H1 (cell line): ENCODE measurements at regions not wholly inside any gene's neighbourhood (a gene's known extent, or its start where the extent isn't known, plus 50 kb on each side); places are given as distances from the start of the nearest gene placed in this dataset.

Experiments used
- CTCF ChIA-PET: fragments of 300-600 bp; sonication (Branson Sonifier 250); formaldehyde crosslinking; loops from one replicate; lab custom pipeline; 2021; ENCODE audit not compliant: partially characterized antibody; lab: Charles Lee
- POLR2A ChIA-PET: fragments of 300-600 bp; sonication (Branson Sonifier 250); formaldehyde crosslinking; loops from one replicate; lab custom pipeline; 2021; ENCODE audit warnings: inconsistent platforms; ENCODE audit not compliant: partially characterized antibody; lab: Charles Lee
- DNase-seq, 2 experiments: peaks; one replicate each; pipeline versions ENCODE4 v3.0.0 to v3.0.0-alpha.2; 2010 to 2022; ENCODE audit warnings: low spot score in 2 of 2, low read depth in 1 of 2, mixed read lengths in 1 of 2
- FAIRE-seq: peaks from 2 replicates; lab custom pipeline; 2011; peaks lifted over from hg19 to GRCh38; lab: Jason Lieb, UNC
- H2AFZ ChIP-seq: 2 replicates; pipeline ENCODE4 v1.8.1; 2012; ENCODE audit warnings: low read length, inconsistent platforms
- H2AK5ac ChIP-seq: 2 replicates; pipeline ENCODE4 v1.6.1; 2013; ENCODE audit warnings: low read depth, low read length
- H2BK120ac ChIP-seq: replicated peaks from 2 replicates; pipeline ENCODE3; 2013; ENCODE audit warnings: low read depth, low read length, inconsistent platforms
- H2BK12ac ChIP-seq: 2 replicates; pipeline ENCODE4 v1.6.1; 2013; ENCODE audit warnings: low read depth, low read length
- H2BK15ac ChIP-seq: 2 replicates; pipeline ENCODE4 v1.6.1; 2013; ENCODE audit warnings: low read length
- H2BK20ac ChIP-seq: 2 replicates; pipeline ENCODE4 v1.6.1; 2013; ENCODE audit warnings: low read length
- H2BK5ac ChIP-seq: 2 replicates; pipeline ENCODE4 v1.6.1; 2013; ENCODE audit warnings: low read depth, low read length
- H3K14ac ChIP-seq: 2 replicates; pipeline ENCODE4 v1.6.1; 2013; ENCODE audit warnings: inconsistent platforms; ENCODE audit not compliant: insufficient read length
- H3K18ac ChIP-seq: 2 replicates; pipeline ENCODE4 v1.6.1; 2013; ENCODE audit warnings: low read length; ENCODE audit errors: extremely low read depth
- H3K23ac ChIP-seq: 2 replicates; pipeline ENCODE4 v1.6.1; 2013; ENCODE audit warnings: inconsistent platforms; ENCODE audit not compliant: insufficient read length
- H3K23me2 ChIP-seq: 2 replicates; pipeline ENCODE4 v1.6.1; 2013; ENCODE audit warnings: low read depth, low read length
- H3K27ac ChIP-seq: 2 replicates; pipeline ENCODE4 v1.6.1; 2011; ENCODE audit warnings: low read depth, low read length, inconsistent platforms
- H3K27me3 ChIP-seq, 4 experiments: replicated peaks in 1 of 4; 1 replicate in 1 of 4; 2 replicates in 3 of 4; pipeline versions ENCODE4 v1.6.1 to v1.8.1; 2011 to 2013; ENCODE audit warnings: low read length in 3 of 4, mild to moderate bottlenecking in 3 of 4, inconsistent platforms in 2 of 4, mixed read lengths in 2 of 4, moderate library complexity in 1 of 4; ENCODE audit not compliant: control insufficient read depth in 3 of 4, insufficient read depth in 3 of 4; ENCODE audit errors: extremely low read depth in 1 of 4
- H3K36me3 ChIP-seq, 4 experiments: 2 replicates each; pipeline versions ENCODE4 v1.6.1 to v1.8.1; 2011 to 2013; ENCODE audit warnings: mild to moderate bottlenecking in 4 of 4, low read length in 3 of 4, moderate library complexity in 2 of 4, control low read depth in 1 of 4, inconsistent platforms in 1 of 4; ENCODE audit not compliant: insufficient read depth in 4 of 4, control insufficient read depth in 2 of 4
- H3K4ac ChIP-seq: replicated peaks from 2 replicates; pipeline ENCODE3; 2013; ENCODE audit warnings: low read length, low read depth, mixed read lengths, inconsistent platforms; ENCODE audit not compliant: insufficient read length
- H3K4me1 ChIP-seq, 4 experiments: replicated peaks in 1 of 4; 1 replicate in 1 of 4; 2 replicates in 3 of 4; pipeline versions ENCODE4 v1.6.1 to v1.8.1; 2011 to 2013; ENCODE audit warnings: low read length in 3 of 4, inconsistent platforms in 2 of 4, mixed read lengths in 1 of 4; ENCODE audit not compliant: insufficient read depth in 4 of 4, control insufficient read depth in 3 of 4
- H3K4me2 ChIP-seq, 2 experiments: 2 replicates each; pipeline versions ENCODE4 v1.6.1 to v1.8.1; 2011 to 2013; ENCODE audit warnings: low read depth in 2 of 2, low read length in 2 of 2, control low read depth in 1 of 2, inconsistent platforms in 1 of 2, mild to moderate bottlenecking in 1 of 2; ENCODE audit not compliant: insufficient read depth in 1 of 2
- H3K4me3 ChIP-seq, 4 experiments: fragments of 200-600, 300-600 bp in 1 of 4; sonication (generic), shearing (Covaris generic), sonication (Bioruptor Twin) in 1 of 4; 2 replicates each; pipeline versions ENCODE4 v1.5.1 to v1.8.1; 2011 to 2016; ENCODE audit warnings: low read length in 4 of 4, low read depth in 3 of 4, control low read depth in 2 of 4, inconsistent platforms in 2 of 4, mild to moderate bottlenecking in 2 of 4, mixed read lengths in 1 of 4, moderate library complexity in 1 of 4; ENCODE audit not compliant: insufficient read depth in 2 of 4; ENCODE audit errors: extremely low read depth in 1 of 4
- H3K56ac ChIP-seq: replicated peaks from 2 replicates; pipeline ENCODE3; 2013; ENCODE audit warnings: low read depth, mild to moderate bottlenecking, mixed read lengths, low read length, inconsistent platforms; ENCODE audit not compliant: insufficient read length
- H3K79me1 ChIP-seq: 2 replicates; pipeline ENCODE4 v1.6.1; 2013; ENCODE audit warnings: low read depth, low read length, control low read depth
- H3K79me2 ChIP-seq, 2 experiments: 2 replicates each; pipeline versions ENCODE4 v1.6.1 to v1.8.1; 2012 to 2013; ENCODE audit warnings: low read length in 2 of 2, mild to moderate bottlenecking in 2 of 2, inconsistent platforms in 1 of 2; ENCODE audit not compliant: insufficient read depth in 2 of 2, control insufficient read depth in 1 of 2
- H3K9ac ChIP-seq, 4 experiments: replicated peaks in 1 of 4; 1 replicate in 1 of 4; 2 replicates in 3 of 4; pipeline versions ENCODE4 v1.6.1 to v1.8.1; 2011 to 2013; ENCODE audit warnings: low read depth in 3 of 4, low read length in 3 of 4, control low read depth in 2 of 4, mild to moderate bottlenecking in 2 of 4, moderate library complexity in 2 of 4, inconsistent platforms in 1 of 4; ENCODE audit errors: extremely low read depth in 1 of 4
- H3K9me3 ChIP-seq, 2 experiments: 2 replicates each; pipeline versions ENCODE4 v1.6.1 to v1.8.1; 2012 to 2013; ENCODE audit warnings: mild to moderate bottlenecking in 2 of 2, moderate library complexity in 2 of 2, control low read depth in 1 of 2, inconsistent platforms in 1 of 2, low read depth in 1 of 2, low read length in 1 of 2, mixed read lengths in 1 of 2; ENCODE audit not compliant: insufficient read depth in 2 of 2
- H4K20me1 ChIP-seq, 2 experiments: replicated peaks in 1 of 2; 2 replicates each; pipeline versions ENCODE3 to v1.8.1; 2011 to 2013; ENCODE audit warnings: inconsistent platforms in 2 of 2, low read length in 2 of 2, mild to moderate bottlenecking in 1 of 2; ENCODE audit not compliant: insufficient read depth in 2 of 2, control insufficient read depth in 1 of 2
- H4K5ac ChIP-seq: 2 replicates; pipeline ENCODE4 v1.6.1; 2013; ENCODE audit warnings: low read length, low read depth, mixed read lengths, inconsistent platforms; ENCODE audit not compliant: insufficient read length
- H4K8ac ChIP-seq: 2 replicates; pipeline ENCODE4 v1.8.0; 2013; ENCODE audit warnings: mild to moderate bottlenecking, moderate library complexity, low read length, inconsistent platforms; ENCODE audit not compliant: insufficient read depth; ENCODE audit errors: extremely low read depth
- H4K91ac ChIP-seq: replicated peaks from 2 replicates; pipeline ENCODE3; 2013; ENCODE audit warnings: low read length, mixed read lengths, inconsistent platforms; ENCODE audit not compliant: insufficient read length
- ATF3 ChIP-seq: IDR thresholded peaks from 2 replicates; pipeline ENCODE4 v1.6.1; 2011; ENCODE audit warnings: low read depth, mild to moderate bottlenecking, low read length; ENCODE audit not compliant: insufficient read depth
- BCL11A ChIP-seq, 2 experiments: IDR thresholded peaks; one replicate each; pipeline ENCODE4 v1.6.1; 2011; ENCODE audit warnings: low read depth in 2 of 2, low read length in 2 of 2, mild to moderate bottlenecking in 2 of 2
- CREB1 ChIP-seq: IDR thresholded peaks from 2 replicates; pipeline ENCODE4 v1.6.1; 2012; ENCODE audit warnings: inconsistent platforms
- EGR1 ChIP-seq: IDR thresholded peaks from 2 replicates; pipeline ENCODE4 v1.6.1; 2011; ENCODE audit warnings: low read depth, low read length, borderline replicate concordance
- FOSL1 ChIP-seq: IDR thresholded peaks from 2 replicates; pipeline ENCODE4 v1.6.1; 2011; ENCODE audit warnings: mild to moderate bottlenecking, low read depth, low read length, moderate library complexity; ENCODE audit not compliant: insufficient read depth
- GTF2F1 ChIP-seq: IDR thresholded peaks from 2 replicates; pipeline ENCODE4 v1.6.1; 2012; ENCODE audit warnings: low read depth, low read length, improper control_type of control experiment, borderline replicate concordance
- HDAC6 ChIP-seq: IDR thresholded peaks from one replicate; pipeline ENCODE4 v1.7.1; 2012; ENCODE audit warnings: low read depth, mild to moderate bottlenecking, inconsistent platforms, low read length, moderate library complexity
- JUN ChIP-seq: IDR thresholded peaks from 2 replicates; pipeline ENCODE4 v1.6.1; 2011; ENCODE audit warnings: low read depth, mild to moderate bottlenecking, improper control_type of control experiment, low read length
- KDM1A ChIP-seq: fragments of 200-600, 300-600 bp; sonication (generic); IDR thresholded peaks from 2 replicates; pipeline ENCODE4 v1.7.1; 2016; ENCODE audit warnings: mild to moderate bottlenecking, low read length, borderline replicate concordance
- RAD21 ChIP-seq, 2 experiments: IDR thresholded peaks in 1 of 2; conservative IDR thresholded peaks in 1 of 2; 2 replicates each; pipeline ENCODE4 v1.6.1; 2011; ENCODE audit warnings: low read depth in 2 of 2, low read length in 2 of 2, improper control_type of control experiment in 1 of 2, inconsistent platforms in 1 of 2, mild to moderate bottlenecking in 1 of 2, moderate library complexity in 1 of 2
- RNF2 ChIP-seq: fragments of 200-900, 300-1000 bp; sonication (generic); IDR thresholded peaks from 2 replicates; pipeline ENCODE4 v1.7.1; 2016; ENCODE audit warnings: borderline replicate concordance, low read depth, mild to moderate bottlenecking, antibody characterized with exemption, low read length; ENCODE audit not compliant: poor library complexity, severe bottlenecking; ENCODE audit errors: missing control alignments
- SIRT6 ChIP-seq: IDR thresholded peaks from one replicate; pipeline ENCODE4 v1.7.1; 2012; ENCODE audit warnings: low read length, inconsistent platforms
- SRF ChIP-seq: IDR thresholded peaks from 2 replicates; pipeline ENCODE4 v1.6.1; 2011; ENCODE audit warnings: mild to moderate bottlenecking, low read depth, low read length, moderate library complexity
- SUZ12 ChIP-seq: fragments of 200-600 bp; sonication (generic); IDR thresholded peaks from 2 replicates; pipeline ENCODE4 v1.6.1; 2012; ENCODE audit warnings: mild to moderate bottlenecking, inconsistent platforms, low read length, moderate library complexity, mixed read lengths
- TEAD4 ChIP-seq: IDR thresholded peaks from 2 replicates; pipeline ENCODE4 v1.6.1; 2012; ENCODE audit warnings: low read depth, low read length, inconsistent platforms, mixed read lengths
- WGBS, 2 experiments: shearing (Covaris generic) in 1 of 2; methylation state at CpG; one replicate each; pipeline versions ENCODE4 v1.1.6 to v1.1.7; 2013 to 2015; ENCODE audit warnings: low lambda C conversion rate in 2 of 2, mixed read lengths in 2 of 2, inconsistent platforms in 1 of 2, low coverage in 1 of 2, missing lambda C conversion rate in 1 of 2; ENCODE audit not compliant: insufficient replicate concordance in 2 of 2, insufficient coverage in 1 of 2, insufficient read length in 1 of 2; ENCODE audit errors: extremely low coverage in 1 of 2, missing lambda C conversion rate in 1 of 2; 5-methylcytosine and 5-hydroxymethylcytosine counted together

GRCh38 chr1:4164965-4165364 is 264.9 kb upstream of the C1orf174 start:
- Histone ChIP-seq H3K23me2 (no peaks in the 10 kb centered on the region), H2AK5ac (no peak overlapping the region), H3K27me3 (no peaks in the 10 kb centered on the region), H3K27ac (no peak overlapping the region), H3K4me3 (no peak overlapping the region), H4K20me1 (peaks cover 0 to 2% of the 10 kb centered on the region in 2 experiments), H2AFZ (no peak overlapping the region), H3K4me1 (no peaks in the 10 kb centered on the region), H3K79me2 (no peaks in the 10 kb centered on the region), H3K79me1 (no peaks in the 10 kb centered on the region), H2BK120ac (no peak overlapping the region), H4K5ac (no peak overlapping the region), H3K23ac (no peak overlapping the region), H3K14ac (no peak overlapping the region), H3K4ac (no peak overlapping the region), H4K91ac (no peak overlapping the region), H3K56ac (no peak overlapping the region), H2BK5ac (no peak overlapping the region), H3K4me2 (no peak overlapping the region), H3K18ac (no peak overlapping the region), H4K8ac (no peak overlapping the region), H2BK15ac (no peak overlapping the region), H3K9me3 (no peaks in the 10 kb centered on the region), H3K36me3 (no peaks in the 10 kb centered on the region), H2BK12ac (no peak overlapping the region), H3K9ac (no peak overlapping the region), H2BK20ac (no peak overlapping the region)
- FAIRE-seq (no peak), DNase-seq (no peak)
- TF ChIP-seq GTF2F1 (no peak), SUZ12 (no peak), TEAD4 (no peak), RNF2 (no peak), KDM1A (no peak), JUN (no peak), HDAC6 (no peak), EGR1 (no peak), SIRT6 (no peak), ATF3 (no peak), CREB1 (no peak), SRF (no peak), BCL11A (IDR thresholded peaks at IDR 0.05; ENCODE audit: low read depth in 2 of 2, low read length in 2 of 2) (no peak), RAD21 (IDR thresholded peaks at IDR 0.05 in 1 of 2, conservative IDR thresholded peaks at IDR 0.05 in 1 of 2; ENCODE audit: low read depth in 2 of 2, low read length in 2 of 2) (no peak), FOSL1 (no peak)
- WGBS, 2 experiments: 89% methylated on average over 4 of the region's 4 CpGs; no CpG with 5 or more reads in 1 of the 2 experiments
- CTCF ChIA-PET: no interaction called here
- POLR2A ChIA-PET: no interaction called here
